ENCODE measurements at regions not wholly inside any gene's neighbourhood (a gene's known extent, or its start where the extent isn't known, plus 50 kb on each side); places are given as distances from the start of the nearest gene placed in this dataset.

DNA sequence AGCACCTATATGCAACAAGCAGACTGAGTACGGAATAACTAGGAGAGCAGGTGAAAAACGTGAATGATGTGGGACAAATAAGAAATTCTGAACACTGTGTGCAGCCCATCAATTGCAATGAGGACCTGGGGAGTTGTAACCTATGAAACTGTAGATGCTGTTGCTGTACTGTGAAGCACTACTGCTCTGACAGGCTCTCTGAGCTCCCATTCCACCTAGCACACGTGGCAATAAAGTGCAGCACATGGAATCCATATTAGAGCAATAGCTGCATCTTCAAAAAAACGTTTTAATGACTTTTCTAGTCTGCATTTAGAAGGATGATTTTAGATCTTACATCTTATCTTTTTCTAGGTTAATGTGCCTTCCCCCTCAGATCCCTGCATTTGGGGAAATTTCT is 748.7 kb upstream of the GOLIM4 start:
- H3K9me2 ChIP-seq (ENCODE audit: low read depth, low read length), result no peaks in the 10 kb centered on the region

GRCh38 chr3:168843481-168843880 is 747.8 kb upstream of the GOLIM4 start:
- Histone ChIP-seq H3K9me2 (ENCODE audit: low read depth, low read length) (no peaks in the 10 kb centered on the region), H3K4me2 (ENCODE audit: low read length) (no peak overlapping the region), H3K9ac (ENCODE audit: low read length) (no peak overlapping the region), H2AFZ (ENCODE audit: low read length) (no peak overlapping the region), H3K9me3 (ENCODE audit: low read length) (no peaks in the 10 kb centered on the region), H3K27me3 (ENCODE audit: insufficient read depth, low read length) (no peaks in the 10 kb centered on the region), H3K79me2 (ENCODE audit: insufficient read depth, low read length) (no peaks in the 10 kb centered on the region), H3K4me3 (ENCODE audit: low read depth, low read length, poor library complexity, severe bottlenecking) (no peak overlapping the region), H3K27ac (ENCODE audit: low read depth, low read length, poor library complexity, severe bottlenecking) (no peak overlapping the region), H4K20me1 (ENCODE audit: insufficient read depth, low read length) (no peaks in the 10 kb centered on the region), H3K36me3 (ENCODE audit: insufficient read depth, low read length) (no peaks in the 10 kb centered on the region), H3F3A (ENCODE audit: insufficient read depth, low read length) (no peaks in the 10 kb centered on the region), H3K4me1 (ENCODE audit: insufficient read depth, low read length, severe bottlenecking) (no peaks in the 10 kb centered on the region)
- TF ChIP-seq EZH2 (IDR thresholded peaks at IDR 0.05; ENCODE audit: borderline replicate concordance, low read length), result no peak
- TF ChIP-seq, protein P1, sequence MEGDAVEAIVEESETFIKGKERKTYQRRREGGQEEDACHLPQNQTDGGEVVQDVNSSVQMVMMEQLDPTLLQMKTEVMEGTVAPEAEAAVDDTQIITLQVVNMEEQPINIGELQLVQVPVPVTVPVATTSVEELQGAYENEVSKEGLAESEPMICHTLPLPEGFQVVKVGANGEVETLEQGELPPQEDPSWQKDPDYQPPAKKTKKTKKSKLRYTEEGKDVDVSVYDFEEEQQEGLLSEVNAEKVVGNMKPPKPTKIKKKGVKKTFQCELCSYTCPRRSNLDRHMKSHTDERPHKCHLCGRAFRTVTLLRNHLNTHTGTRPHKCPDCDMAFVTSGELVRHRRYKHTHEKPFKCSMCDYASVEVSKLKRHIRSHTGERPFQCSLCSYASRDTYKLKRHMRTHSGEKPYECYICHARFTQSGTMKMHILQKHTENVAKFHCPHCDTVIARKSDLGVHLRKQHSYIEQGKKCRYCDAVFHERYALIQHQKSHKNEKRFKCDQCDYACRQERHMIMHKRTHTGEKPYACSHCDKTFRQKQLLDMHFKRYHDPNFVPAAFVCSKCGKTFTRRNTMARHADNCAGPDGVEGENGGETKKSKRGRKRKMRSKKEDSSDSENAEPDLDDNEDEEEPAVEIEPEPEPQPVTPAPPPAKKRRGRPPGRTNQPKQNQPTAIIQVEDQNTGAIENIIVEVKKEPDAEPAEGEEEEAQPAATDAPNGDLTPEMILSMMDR (IDR thresholded peaks at IDR 0.05; ENCODE audit: low read length), result no peak

More for the DNA sequence above, 748.7 kb upstream of the GOLIM4 start:
- H3K27me3 ChIP-seq (ENCODE audit: insufficient read depth, low read length), result no peaks in the 10 kb centered on the region
- H3K4me1 ChIP-seq (ENCODE audit: insufficient read depth, low read length, severe bottlenecking), result no peaks in the 10 kb centered on the region
- no peak overlapping the region for H3K4me2 ChIP-seq (ENCODE audit: low read length)
- H3F3A ChIP-seq (ENCODE audit: insufficient read depth, low read length), result no peaks in the 10 kb centered on the region
- no peak overlapping the region for H3K4me3 ChIP-seq (ENCODE audit: low read depth, low read length, poor library complexity, severe bottlenecking)
- no peaks in the 10 kb centered on the region for H3K36me3 ChIP-seq (ENCODE audit: insufficient read depth, low read length)
- H3K9ac ChIP-seq (ENCODE audit: low read length), result no peak overlapping the region
- H3K79me2 ChIP-seq (ENCODE audit: insufficient read depth, low read length), result no peaks in the 10 kb centered on the region
- no peak overlapping the region for H3K27ac ChIP-seq (ENCODE audit: low read depth, low read length, poor library complexity, severe bottlenecking)
- H4K20me1 ChIP-seq (ENCODE audit: insufficient read depth, low read length), result no peaks in the 10 kb centered on the region
- no peaks in the 10 kb centered on the region for H3K9me3 ChIP-seq (ENCODE audit: low read length)
- no peak for TF ChIP-seq EZH2 (IDR thresholded peaks at IDR 0.05; ENCODE audit: borderline replicate concordance, low read length)
- TF ChIP-seq, protein P1 (IDR thresholded peaks at IDR 0.05; ENCODE audit: low read length), result no peak
- no peak overlapping the region for H2AFZ ChIP-seq (ENCODE audit: low read length)

- Histone ChIP-seq H3K27me3 (ENCODE audit: insufficient read depth, low read length) (no peaks in the 10 kb centered on the region), H3K4me1 (ENCODE audit: insufficient read depth, low read length, severe bottlenecking) (no peaks in the 10 kb centered on the region), H3K79me2 (ENCODE audit: insufficient read depth, low read length) (no peaks in the 10 kb centered on the region), H3K9me3 (ENCODE audit: low read length) (no peaks in the 10 kb centered on the region), H4K20me1 (ENCODE audit: insufficient read depth, low read length) (no peaks in the 10 kb centered on the region), H3K9ac (ENCODE audit: low read length) (no peak overlapping the region), H3F3A (ENCODE audit: insufficient read depth, low read length) (no peaks in the 10 kb centered on the region), H3K36me3 (ENCODE audit: insufficient read depth, low read length) (no peaks in the 10 kb centered on the region), H3K4me3 (ENCODE audit: low read depth, low read length, poor library complexity, severe bottlenecking) (no peak overlapping the region), H3K27ac (ENCODE audit: low read depth, low read length, poor library complexity, severe bottlenecking) (no peak overlapping the region), H3K9me2 (ENCODE audit: low read depth, low read length) (no peaks in the 10 kb centered on the region), H2AFZ (ENCODE audit: low read length) (no peak overlapping the region), H3K4me2 (ENCODE audit: low read length) (no peak overlapping the region)
- TF ChIP-seq EZH2 (IDR thresholded peaks at IDR 0.05; ENCODE audit: borderline replicate concordance, low read length), result no peak
- TF ChIP-seq, protein P1 (IDR thresholded peaks at IDR 0.05; ENCODE audit: low read length), result no peak
These were observed 743.9 kb upstream of the GOLIM4 start for GRCh38 chr3:168839653-168840052.
